HCT116 (cell line): ENCODE measurements at regions not wholly inside any gene's neighbourhood (a gene's known extent, or its start where the extent isn't known, plus 50 kb on each side); places are given as distances from the start of the nearest gene placed in this dataset.

Experiments used
- ATAC-seq: fragments of 200-7000 bp; cut with Tn5 transposase; 2 replicates; pipeline ENCODE4 v1.9.1; 2020; ENCODE audit warnings: mild to moderate bottlenecking, moderate library complexity
- BruUV-seq: library from RNA; stranded (reverse); fragments of 400-500 nt; replicated peaks from 2 replicates; lab custom pipeline; 2021; lab: Mats Ljungman, UMichigan
- CTCF ChIA-PET: fragments of 300-600 bp; sonication (Branson Sonifier 250); formaldehyde crosslinking; loops from one replicate; lab custom pipeline; 2021; ENCODE audit warnings: antibody characterized with exemption; lab: Charles Lee
- POLR2A ChIA-PET: fragments of 300-600, 350-600 bp; sonication (Branson Sonifier 250); formaldehyde crosslinking; loops from one replicate; lab custom pipeline; 2021; ENCODE audit warnings: antibody characterized with exemption; lab: Charles Lee
- RAD21 ChIA-PET, 2 experiments: fragments of 300-600 bp; sonication (Branson Sonifier 250); formaldehyde crosslinking; loops; one replicate each; lab custom pipeline; 2023; ENCODE audit warnings: low total read pairs in 2 of 2; ENCODE audit not compliant: uncharacterized antibody in 2 of 2, unreplicated experiment in 2 of 2, low non-redundant PET in 1 of 2; lab: Charles Lee
- DNase-seq: peaks from one replicate; pipeline ENCODE4 v3.0.0-alpha.2; 2010; ENCODE audit warnings: low read depth, low spot score
- H2AFZ ChIP-seq: fragments of 200-600 bp; shearing (Covaris generic), sonication (generic); 2 replicates; pipeline ENCODE4 v1.6.1; 2017; ENCODE audit warnings: low read depth, mixed run types, mixed read lengths, antibody characterized with exemption, low read length; ENCODE audit not compliant: poor library complexity, severe bottlenecking
- H3K27ac ChIP-seq: 2 replicates; pipeline ENCODE4 v1.5.1; 2012; ENCODE audit warnings: low read depth, low read length
- H3K27me3 ChIP-seq: fragments of 200-600 bp; sonication (generic); 2 replicates; pipeline ENCODE4 v1.6.1; 2016; ENCODE audit warnings: mixed run types, low read length, mixed read lengths; ENCODE audit not compliant: insufficient read depth
- H3K36me3 ChIP-seq, 2 experiments: fragments of 200-500 bp in 1 of 2; fragments of 200-600 bp in 1 of 2; sonication (Bioruptor generic) in 1 of 2; sonication (generic) in 1 of 2; 2 replicates each; pipeline versions ENCODE4 v1.5.1 to v1.6.1; 2014 to 2016; ENCODE audit warnings: low read length in 2 of 2, inconsistent platforms in 1 of 2, mixed read lengths in 1 of 2, mixed run types in 1 of 2; ENCODE audit not compliant: insufficient read depth in 2 of 2, control insufficient read depth in 1 of 2
- H3K4me1 ChIP-seq, 2 experiments: fragments of 200-600 bp in 1 of 2; sonication (generic) in 1 of 2; 2 replicates each; pipeline versions ENCODE4 v1.5.1 to v1.6.1; 2012 to 2017; ENCODE audit warnings: low read length in 2 of 2, inconsistent platforms in 1 of 2, mild to moderate bottlenecking in 1 of 2, mixed read lengths in 1 of 2, mixed run types in 1 of 2, moderate library complexity in 1 of 2; ENCODE audit not compliant: insufficient read depth in 2 of 2, control insufficient read depth in 1 of 2
- H3K4me2 ChIP-seq: fragments of 200-600 bp; sonication (generic); 2 replicates; pipeline ENCODE4 v1.6.1; 2017; ENCODE audit warnings: mixed run types, low read length, mixed read lengths
- H3K4me3 ChIP-seq, 2 experiments: fragments of 200-600 bp in 1 of 2; sonication (generic) in 1 of 2; replicated peaks in 1 of 2; 2 replicates each; pipeline ENCODE4 v1.5.1; 2011 to 2016; ENCODE audit warnings: low read length in 2 of 2, control low read depth in 1 of 2, low read depth in 1 of 2, mild to moderate bottlenecking in 1 of 2, mixed read lengths in 1 of 2, mixed run types in 1 of 2
- H3K79me2 ChIP-seq: fragments of 200-600 bp; sonication (generic); 2 replicates; pipeline ENCODE4 v1.6.1; 2017; ENCODE audit warnings: mild to moderate bottlenecking, mixed run types, low read length, moderate library complexity, mixed read lengths; ENCODE audit not compliant: insufficient read depth
- H3K9ac ChIP-seq: fragments of 200-600 bp; sonication (generic); 2 replicates; pipeline ENCODE4 v1.6.1; 2016; ENCODE audit warnings: low read length, mixed read lengths
- H3K9me2 ChIP-seq: fragments of 200-600 bp; sonication (generic), shearing (Covaris generic); 2 replicates; pipeline ENCODE4 v1.6.1; 2017; ENCODE audit warnings: mixed run types, mild to moderate bottlenecking, moderate library complexity; ENCODE audit not compliant: insufficient read depth
- H3K9me3 ChIP-seq, 2 experiments: fragments of 200-500 bp in 1 of 2; fragments of 200-600 bp in 1 of 2; sonication (Bioruptor generic) in 1 of 2; sonication (generic) in 1 of 2; 2 replicates each; pipeline ENCODE4 v1.6.1; 2014 to 2017; ENCODE audit warnings: low read length in 2 of 2, mixed read lengths in 2 of 2, inconsistent platforms in 1 of 2, low read depth in 1 of 2, mild to moderate bottlenecking in 1 of 2, mixed run types in 1 of 2, moderate library complexity in 1 of 2; ENCODE audit not compliant: control insufficient read depth in 1 of 2, insufficient read depth in 1 of 2
- H4K20me1 ChIP-seq: fragments of 200-600 bp; sonication (generic), shearing (Covaris generic); 2 replicates; pipeline ENCODE4 v1.6.1; 2017; ENCODE audit warnings: mixed run types, mild to moderate bottlenecking, moderate library complexity; ENCODE audit not compliant: insufficient read depth
- ATF3 ChIP-seq: IDR thresholded peaks from 2 replicates; pipeline ENCODE4 v1.6.1; 2012
- CTCF ChIP-seq, 3 experiments: fragments of 200-600 bp in 1 of 3; sonication (generic) in 1 of 3; IDR thresholded peaks in 2 of 3; conservative IDR thresholded peaks in 1 of 3; 2 replicates each; pipeline ENCODE4 v1.5.1; 2012 to 2017; ENCODE audit warnings: low read depth in 2 of 3, low read length in 2 of 3, antibody characterized with exemption in 1 of 3, borderline replicate concordance in 1 of 3, control low read depth in 1 of 3, mild to moderate bottlenecking in 1 of 3, mixed read lengths in 1 of 3, mixed run types in 1 of 3, moderate library complexity in 1 of 3; ENCODE audit not compliant: insufficient read depth in 1 of 3
- EGR1 ChIP-seq: IDR thresholded peaks from 2 replicates; pipeline ENCODE4 v1.6.1; 2012; ENCODE audit warnings: low read depth
- EZH2 ChIP-seq: fragments of 200-600 bp; sonication (generic); IDR thresholded peaks from 2 replicates; pipeline ENCODE4 v1.6.1; 2017; ENCODE audit warnings: antibody characterized with exemption, mixed run types
- EZH2phosphoT487 ChIP-seq: fragments of 200-600 bp; IDR thresholded peaks from 2 replicates; pipeline ENCODE4 v1.6.1; 2018; ENCODE audit warnings: antibody characterized with exemption, borderline replicate concordance
- JUND ChIP-seq: IDR thresholded peaks from 2 replicates; pipeline ENCODE4 v1.6.1; 2012
- MAX ChIP-seq: IDR thresholded peaks from 2 replicates; pipeline ENCODE4 v1.6.1; 2012
- POLR2A ChIP-seq: IDR thresholded peaks from 2 replicates; pipeline ENCODE4 v1.7.0; 2011; ENCODE audit warnings: borderline replicate concordance; ENCODE audit not compliant: insufficient read depth, insufficient read length; ENCODE audit errors: extremely low read depth
- POLR2AphosphoS5 ChIP-seq: IDR thresholded peaks from 2 replicates; pipeline ENCODE4 v1.6.1; 2011; ENCODE audit warnings: mild to moderate bottlenecking, low read depth, low read length, moderate library complexity
- SIN3A ChIP-seq: IDR thresholded peaks from 2 replicates; pipeline ENCODE4 v1.6.1; 2012; ENCODE audit warnings: low read depth
- SP1 ChIP-seq: IDR thresholded peaks from 2 replicates; pipeline ENCODE4 v1.6.1; 2012; ENCODE audit warnings: low read depth
- SRF ChIP-seq: IDR thresholded peaks from 2 replicates; pipeline ENCODE4 v1.6.1; 2012; ENCODE audit warnings: low read depth
- TCF7L2 ChIP-seq: IDR thresholded peaks from 2 replicates; pipeline ENCODE4 v1.7.0; 2011; ENCODE audit warnings: borderline replicate concordance, inconsistent platforms; ENCODE audit not compliant: insufficient read depth, insufficient read length; ENCODE audit errors: extremely low read depth
- YY1 ChIP-seq: IDR thresholded peaks from 2 replicates; pipeline ENCODE4 v1.6.1; 2011; ENCODE audit warnings: low read length, low read depth, moderate library complexity, mild to moderate bottlenecking; ENCODE audit not compliant: insufficient replicate concordance; ENCODE audit errors: extremely low read depth
- ZBTB33 ChIP-seq: IDR thresholded peaks from 2 replicates; pipeline ENCODE4 v1.6.1; 2011; ENCODE audit warnings: mild to moderate bottlenecking, low read length, moderate library complexity; ENCODE audit not compliant: insufficient replicate concordance; ENCODE audit errors: extremely low read depth
- ZFX ChIP-seq: fragments of 450-650 bp; IDR thresholded peaks from 2 replicates; pipeline ENCODE4 v1.6.1; 2017
- intact Hi-C: fragments of 100-400 bp; cut with micrococcal nuclease; formaldehyde crosslinking; loops from 2 replicates; pipeline ENCODE4 v1.10.0; 2022

- Histone ChIP-seq H4K20me1 (no peaks in the 10 kb centered on the region), H3K27me3 (no peaks in the 10 kb centered on the region), H2AFZ (no peak overlapping the region), H3K9me2 (no peaks in the 10 kb centered on the region), H3K79me2 (no peaks in the 10 kb centered on the region), H3K27ac (no peak overlapping the region), H3K9me3 (peaks cover 0 to 8% of the 10 kb centered on the region in 2 experiments; a peak in 2 of 4 replicates), H3K9ac (no peak overlapping the region), H3K4me3 (no peak overlapping the region), H3K4me1 (no peaks in the 10 kb centered on the region), H3K4me2 (no peak overlapping the region), H3K36me3 (no peaks in the 10 kb centered on the region)
- intact Hi-C loops: no loop called here
- ChIA-PET POLR2A (no interaction called here), RAD21 (no interaction called here), CTCF (no interaction called here)
- no peak for DNase-seq
- no peak for TF ChIP-seq SP1
- no TSS peak for BruUV-seq
- ATAC-seq: no peak
These were observed 452.7 kb upstream of the FAT3 start for GRCh38 chr11:91771961-91772360.

GRCh38 chr11:91768783-91769182 is 455.8 kb upstream of the FAT3 start:
- Histone ChIP-seq H3K9me2 (no peaks in the 10 kb centered on the region), H3K4me2 (no peak overlapping the region), H3K27ac (no peak overlapping the region), H2AFZ (no peak overlapping the region), H4K20me1 (no peaks in the 10 kb centered on the region), H3K36me3 (no peaks in the 10 kb centered on the region), H3K9me3 (peaks cover 0 to 6% of the 10 kb centered on the region in 2 experiments; a peak in 2 of 4 replicates), H3K27me3 (no peaks in the 10 kb centered on the region), H3K9ac (no peak overlapping the region), H3K4me1 (no peaks in the 10 kb centered on the region), H3K4me3 (no peak overlapping the region), H3K79me2 (no peaks in the 10 kb centered on the region)
- no peak for DNase-seq
- CTCF ChIA-PET: no interaction called here
- ATAC-seq: no peak
- POLR2A ChIA-PET: no interaction called here
- intact Hi-C loops: no loop called here
- RAD21 ChIA-PET: no interaction called here
- no TSS peak for BruUV-seq
- TF ChIP-seq EGR1 (no peak), CTCF (IDR thresholded peaks at IDR 0.05 in 2 of 3, conservative IDR thresholded peaks at IDR 0.05 in 1 of 3; ENCODE audit: borderline replicate concordance in 1 of 3, insufficient read depth in 1 of 3, low read depth in 2 of 3, low read length in 2 of 3) (no peak), SIN3A (no peak), ZBTB33 (no peak), ZFX (no peak), EZH2phosphoT487 (no peak), EZH2 (no peak), POLR2AphosphoS5 (no peak), POLR2A (no peak), ATF3 (no peak), TCF7L2 (no peak), YY1 (no peak), SRF (no peak), MAX (no peak), JUND (no peak)
